Epithelial cell of proximal tubule (primary cell): ENCODE measurements at regions not wholly inside any gene's neighbourhood (a gene's known extent, or its start where the extent isn't known, plus 50 kb on each side); places are given as distances from the start of the nearest gene placed in this dataset.

Source experiments
- DNase-seq: peaks from one replicate; pipeline ENCODE4 v3.0.0-alpha.2; 2011; ENCODE audit warnings: low read depth
- H3K4me3 ChIP-seq: 2 replicates; pipeline ENCODE4 v1.5.1; 2011; ENCODE audit warnings: low read depth, mild to moderate bottlenecking, low read length
- CTCF ChIP-seq: conservative IDR thresholded peaks from 2 replicates; pipeline ENCODE4 v1.5.1; 2012; ENCODE audit warnings: low read depth, mild to moderate bottlenecking, low read length

- no peak for TF ChIP-seq CTCF
- DNase-seq = no peak
- no peak overlapping the region for H3K4me3 ChIP-seq
These were observed 243.9 kb downstream of the HAO1 start for GRCh38 chr20:7696311-7696710.

GRCh38 chr20:7702141-7702540 is 238.1 kb downstream of the HAO1 start:
- H3K4me3 ChIP-seq = no peak overlapping the region
- no peak for TF ChIP-seq CTCF
- DNase-seq = no peak

- DNase-seq = no peak
- no peak for TF ChIP-seq CTCF
- no peak overlapping the region for H3K4me3 ChIP-seq
These were observed 236.7 kb downstream of the HAO1 start for GRCh38 chr20:7703551-7703961.

- no peak for TF ChIP-seq CTCF
- no peak overlapping the region for H3K4me3 ChIP-seq
- no peak for DNase-seq
These were observed 236.3 kb downstream of the HAO1 start for GRCh38 chr20:7703996-7704395.

GRCh38 chr20:7708112-7708511 is 232.1 kb downstream of the HAO1 start:
- no peak for DNase-seq
- no peak for TF ChIP-seq CTCF
- H3K4me3 ChIP-seq = no peak overlapping the region

- no peak for DNase-seq
- no peak overlapping the region for H3K4me3 ChIP-seq
- no peak for TF ChIP-seq CTCF
These were observed 231.5 kb downstream of the HAO1 start for GRCh38 chr20:7708782-7709181.

- TF ChIP-seq CTCF = no peak
- DNase-seq = no peak
These were observed 229.8 kb downstream of the HAO1 start for GRCh38 chr20:7710440-7710839.

More at GRCh38 chr20:7710440-7710839, 229.8 kb downstream of the HAO1 start:
- no peak overlapping the region for H3K4me3 ChIP-seq
